Right lobe of liver (tissue), 6 donors: ENCODE measurements at regions not wholly inside any gene's neighbourhood (a gene's known extent, or its start where the extent isn't known, plus 50 kb on each side); places are given as distances from the start of the nearest gene placed in this dataset.

Source experiments
- ATAC-seq, 4 donors: fragments of 200-7000 bp; cut with Tn5 transposase; one replicate each; pipeline ENCODE4 v1.9.1; 2020; ENCODE audit warnings: mild to moderate bottlenecking in 4 of 4, moderate library complexity in 4 of 4
- DNase-seq, 3 donors: peaks; one replicate each; pipeline ENCODE4 v3.0.0-alpha.2; 2020
- H3K27ac ChIP-seq, 3 donors: fragments of 200-600 bp; one replicate each; pipeline ENCODE4 v1.8.0; 2022
- H3K27me3 ChIP-seq, 2 donors: fragments of 200-600 bp; one replicate each; pipeline ENCODE4 v1.8.0; 2022
- H3K36me3 ChIP-seq, 4 donors: fragments of 200-600 bp; sonication (generic) in 1 of 4; one replicate each; pipeline versions ENCODE4 v1.5.1 to v1.8.0; 2017 to 2022; ENCODE audit warnings: control low read depth in 1 of 4
- H3K4me1 ChIP-seq, 4 donors: fragments of 200-600 bp; sonication (generic) in 1 of 4; one replicate each; pipeline versions ENCODE4 v1.5.1 to v1.8.0; 2017 to 2022; ENCODE audit warnings: control low read depth in 1 of 4
- H3K4me3 ChIP-seq, 3 donors: fragments of 200-600 bp; one replicate each; pipeline ENCODE4 v1.8.0; 2022
- H3K9me3 ChIP-seq, 4 donors: fragments of 200-600 bp; sonication (generic) in 1 of 4; one replicate each; pipeline versions ENCODE4 v1.5.1 to v1.8.0; 2017 to 2022; ENCODE audit warnings: control low read depth in 1 of 4
- POLR2A ChIP-seq: fragments of 450-650 bp; IDR thresholded peaks from one replicate; pipeline ENCODE4 v1.6.1; 2017; ENCODE audit warnings: antibody characterized with exemption, mild to moderate bottlenecking
- WGBS: methylation state at CpG from one replicate; pipeline ENCODE4 v1.1.6; 2018; ENCODE audit warnings: low coverage, low lambda C conversion rate; ENCODE audit not compliant: insufficient coverage; ENCODE audit errors: missing lambda C conversion rate; 5-methylcytosine and 5-hydroxymethylcytosine counted together
- intact Hi-C, 2 donors: fragments of 100-400 bp; cut with DNase I; formaldehyde crosslinking; loops; one replicate each; pipeline versions ENCODE4 v1.11.2 to v1.14.1; 2022
- TF ChIP-seq, protein P1 (sequence below), 4 donors: fragments of 200-600 bp in 3 of 4; fragments of 450-650 bp in 1 of 4; IDR thresholded peaks; one replicate each; pipeline versions ENCODE4 v1.5.1 to v1.8.0; 2016 to 2022; ENCODE audit warnings: antibody characterized with exemption in 4 of 4, mild to moderate bottlenecking in 2 of 4
- donor health status: DM: no; HTN: yes; CAD: no.
- donor health status: DM: no; HTN: no; CAD: no.
- donor health status: DM: no; HTN: no; CAD: no.
- donor health status: DM: no; HTN: yes; CAD: no.
- donor health status: DM: no; HTN: yes; CAD: no.

DNA sequence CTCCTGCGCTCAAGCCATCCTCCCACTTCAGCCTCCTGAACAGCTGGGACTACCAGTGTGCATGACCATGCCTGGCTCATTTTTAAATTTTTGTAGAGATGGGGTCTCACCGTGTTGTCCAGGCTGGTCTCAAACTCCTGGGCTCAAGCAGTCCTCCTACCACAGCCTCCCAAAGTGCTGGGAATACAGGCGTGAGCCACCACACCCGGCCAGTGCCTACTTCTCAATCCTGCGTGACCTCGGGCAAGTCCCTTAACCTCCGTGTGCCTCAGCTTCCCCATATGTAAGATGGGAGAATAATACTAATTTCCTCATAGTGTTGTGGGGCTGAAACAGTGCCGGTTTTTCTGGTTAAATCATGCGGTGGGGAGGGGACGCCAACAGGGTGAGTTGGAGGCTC is 143.5 kb upstream of the CIBAR2 start:
- Histone ChIP-seq H3K4me1 (peaks cover 0 to 20% (median 2%) of the 10 kb centered on the region in 4 donors), H3K36me3 (no peaks in the 10 kb centered on the region), H3K4me3 (no peak overlapping the region), H3K27me3 (no peaks in the 10 kb centered on the region), H3K27ac (no peak overlapping the region), H3K9me3 (no peaks in the 10 kb centered on the region)
- DNase-seq (no peak), ATAC-seq (no peak)
- TF ChIP-seq, protein P1, sequence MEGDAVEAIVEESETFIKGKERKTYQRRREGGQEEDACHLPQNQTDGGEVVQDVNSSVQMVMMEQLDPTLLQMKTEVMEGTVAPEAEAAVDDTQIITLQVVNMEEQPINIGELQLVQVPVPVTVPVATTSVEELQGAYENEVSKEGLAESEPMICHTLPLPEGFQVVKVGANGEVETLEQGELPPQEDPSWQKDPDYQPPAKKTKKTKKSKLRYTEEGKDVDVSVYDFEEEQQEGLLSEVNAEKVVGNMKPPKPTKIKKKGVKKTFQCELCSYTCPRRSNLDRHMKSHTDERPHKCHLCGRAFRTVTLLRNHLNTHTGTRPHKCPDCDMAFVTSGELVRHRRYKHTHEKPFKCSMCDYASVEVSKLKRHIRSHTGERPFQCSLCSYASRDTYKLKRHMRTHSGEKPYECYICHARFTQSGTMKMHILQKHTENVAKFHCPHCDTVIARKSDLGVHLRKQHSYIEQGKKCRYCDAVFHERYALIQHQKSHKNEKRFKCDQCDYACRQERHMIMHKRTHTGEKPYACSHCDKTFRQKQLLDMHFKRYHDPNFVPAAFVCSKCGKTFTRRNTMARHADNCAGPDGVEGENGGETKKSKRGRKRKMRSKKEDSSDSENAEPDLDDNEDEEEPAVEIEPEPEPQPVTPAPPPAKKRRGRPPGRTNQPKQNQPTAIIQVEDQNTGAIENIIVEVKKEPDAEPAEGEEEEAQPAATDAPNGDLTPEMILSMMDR (IDR thresholded peaks at IDR 0.05) = no peak
- no peak for TF ChIP-seq POLR2A
- intact Hi-C loops = no loop called here
- WGBS = 93% methylated on average over 7 of the region's 10 CpGs

DNA sequence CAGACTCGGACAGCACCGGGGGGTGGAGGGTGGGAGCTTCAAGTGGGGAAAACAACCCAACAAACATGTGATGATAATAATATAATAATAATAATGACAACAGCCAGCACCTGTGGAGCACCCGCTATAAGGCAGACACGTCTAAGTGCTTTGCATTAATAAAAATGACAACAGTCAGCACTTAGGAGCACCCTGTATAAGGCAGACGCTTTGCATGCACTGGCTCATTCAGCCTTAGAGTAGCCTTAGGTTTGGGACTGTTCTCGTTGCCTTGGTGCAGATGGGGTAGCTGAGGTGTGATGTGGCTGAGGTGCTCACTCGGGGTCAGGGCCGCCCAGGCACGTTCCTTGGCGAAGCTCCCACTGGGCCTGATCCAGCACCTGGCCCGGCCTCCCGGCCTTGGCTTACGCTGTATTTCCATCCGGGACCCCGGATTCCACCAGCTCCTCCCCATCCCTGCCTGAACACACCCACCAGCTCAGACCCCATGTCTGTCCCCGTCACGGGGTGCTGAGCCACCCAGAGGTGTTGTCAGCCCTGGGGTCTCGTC is 144.0 kb upstream of the CIBAR2 start:
- H3K27me3 ChIP-seq = no peaks in the 10 kb centered on the region
- no peaks in the 10 kb centered on the region for H3K9me3 ChIP-seq

DNA sequence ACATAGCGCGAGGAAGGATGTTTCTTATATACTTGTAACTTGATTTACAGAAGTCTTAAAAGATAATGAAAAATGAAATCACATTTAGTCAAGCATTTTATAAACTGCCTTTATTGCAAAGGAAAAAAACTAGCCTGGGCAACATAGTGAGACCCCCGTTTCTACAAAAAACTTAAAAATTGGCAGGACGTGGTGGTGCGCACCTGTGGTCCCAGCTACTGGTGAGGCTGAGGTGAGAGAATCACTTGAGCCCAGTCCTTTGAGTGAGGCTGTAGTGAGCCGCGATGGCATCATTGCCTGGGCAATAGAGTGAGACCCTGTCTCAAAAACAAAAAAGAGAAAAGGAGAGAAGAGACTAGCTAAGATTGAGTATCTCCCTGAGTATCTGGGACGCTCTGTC is 145.2 kb upstream of the CIBAR2 start:
- 88% methylated on average over 5 of the region's 8 CpGs for WGBS
- ATAC-seq (no peak), DNase-seq (no peak)
- Histone ChIP-seq H3K4me1 (peaks cover 0 to 20% (median 2%) of the 10 kb centered on the region in 4 donors), H3K27me3 (no peaks in the 10 kb centered on the region), H3K27ac (no peak overlapping the region), H3K4me3 (no peak overlapping the region), H3K9me3 (no peaks in the 10 kb centered on the region), H3K36me3 (no peaks in the 10 kb centered on the region)
- no peak for TF ChIP-seq POLR2A
- TF ChIP-seq, protein P1 (IDR thresholded peaks at IDR 0.05) = no peak
- intact Hi-C loops = no loop called here

More for the DNA sequence above, 144.0 kb upstream of the CIBAR2 start:
- Histone ChIP-seq H3K36me3 (no peaks in the 10 kb centered on the region), H3K4me1 (peaks cover 0 to 20% (median 2%) of the 10 kb centered on the region in 4 donors), H3K27ac (no peak overlapping the region), H3K4me3 (no peak overlapping the region)
- ATAC-seq = peak in 3 of 4 donors; percentile 29 to 32 (median 30)
- TF ChIP-seq, protein P1 (IDR thresholded peaks at IDR 0.05) = no peak
- TF ChIP-seq POLR2A = no peak
- 57% methylated on average over 12 of the region's 18 CpGs for WGBS
- intact Hi-C loops = no loop called here
- DNase-seq = peak in 1 of 3 donors; percentile 77

DNA sequence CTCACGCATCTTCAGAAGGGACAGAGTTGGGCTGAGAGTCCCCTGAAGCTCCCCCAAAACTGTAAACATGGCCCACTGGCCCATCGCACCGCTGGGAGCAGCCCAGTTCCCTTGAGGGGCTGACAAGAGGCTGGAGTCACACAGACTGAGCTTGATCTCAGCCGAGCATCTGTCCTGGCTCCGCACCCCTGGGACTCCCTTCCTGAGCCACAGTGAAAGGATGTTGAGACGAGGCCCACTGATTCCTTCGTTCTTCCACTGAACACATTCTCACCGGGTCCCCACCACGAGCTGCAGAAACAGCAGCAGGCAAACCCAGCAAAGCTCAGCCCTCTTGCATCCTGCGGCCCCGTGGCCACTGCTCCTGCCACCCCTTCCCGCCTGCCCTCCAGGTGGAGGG is 145.9 kb upstream of the CIBAR2 start:
- Histone ChIP-seq H3K27ac (no peak overlapping the region), H3K36me3 (no peaks in the 10 kb centered on the region), H3K9me3 (no peaks in the 10 kb centered on the region), H3K4me1 (peaks cover 0 to 18% (median 1%) of the 10 kb centered on the region in 4 donors), H3K4me3 (no peak overlapping the region), H3K27me3 (no peaks in the 10 kb centered on the region)
- ATAC-seq (no peak), DNase-seq (no peak)
- intact Hi-C loops = no loop called here
- TF ChIP-seq, protein P1 (IDR thresholded peaks at IDR 0.05) = no peak
- WGBS = 45% methylated on average over 4 of the region's 12 CpGs

DNA sequence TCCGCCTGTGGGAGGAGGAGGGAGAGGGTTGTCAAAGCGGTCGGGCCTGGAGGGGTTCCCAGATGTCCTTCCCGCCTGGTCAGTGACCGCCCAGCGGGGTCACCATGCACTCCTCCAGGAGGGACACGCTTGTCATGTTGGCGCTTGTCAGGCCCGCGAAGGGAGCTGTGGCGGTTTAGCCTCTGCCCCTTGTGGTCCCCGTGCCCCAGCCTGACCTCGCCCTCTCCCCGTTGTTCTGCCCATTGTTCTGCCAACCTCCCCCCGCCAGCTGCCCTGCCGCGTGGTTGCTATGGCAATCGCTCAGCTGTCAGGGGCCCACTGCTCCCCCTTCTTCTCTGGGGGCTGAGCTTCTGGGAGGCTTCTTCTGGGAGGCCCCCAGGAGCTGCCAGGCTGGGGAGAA is 146.4 kb upstream of the CIBAR2 start:
- intact Hi-C loops = no loop called here
- H3K27me3 ChIP-seq = no peaks in the 10 kb centered on the region
- ATAC-seq = no peak
- H3K9me3 ChIP-seq = no peaks in the 10 kb centered on the region
- DNase-seq = no peak
- H3K4me3 ChIP-seq = no peak overlapping the region
- H3K36me3 ChIP-seq = no peaks in the 10 kb centered on the region
- TF ChIP-seq, protein P1 (IDR thresholded peaks at IDR 0.05) = no peak
- no peak for TF ChIP-seq POLR2A
- H3K4me1 ChIP-seq = peaks cover 0 to 14% (median 0%) of the 10 kb centered on the region in 4 donors
- 40% methylated on average over 1 of the region's 18 CpGs for WGBS
- no peak overlapping the region for H3K27ac ChIP-seq
